Astrocyte of the spinal cord (primary cell): ENCODE measurements at regions not wholly inside any gene's neighbourhood (a gene's known extent, or its start where the extent isn't known, plus 50 kb on each side); places are given as distances from the start of the nearest gene placed in this dataset.

Experiments
- DNase-seq: peaks from one replicate; pipeline ENCODE4 v3.0.0; 2011; ENCODE audit warnings: low read depth, low spot score
- H3K4me3 ChIP-seq: 2 replicates; pipeline ENCODE4 v1.5.1; 2011; ENCODE audit warnings: low read depth, mild to moderate bottlenecking, low read length, moderate library complexity
- CTCF ChIP-seq: IDR thresholded peaks from 2 replicates; pipeline ENCODE4 v1.5.1; 2012; ENCODE audit warnings: low read depth, mild to moderate bottlenecking, low read length, inconsistent platforms
- in situ Hi-C: cut with HindIII; loops from 2 replicates; pipeline ENCODE4 v1.10.0; 2017; ENCODE audit warnings: low sequenced_read_pairs

- in situ Hi-C loops = no loop called here
- no peak for TF ChIP-seq CTCF
- DNase-seq = no peak
- H3K4me3 ChIP-seq = no peak overlapping the region
These were observed 339.9 kb upstream of the KIRREL3 start for GRCh38 chr11:127340438-127340837.

DNA sequence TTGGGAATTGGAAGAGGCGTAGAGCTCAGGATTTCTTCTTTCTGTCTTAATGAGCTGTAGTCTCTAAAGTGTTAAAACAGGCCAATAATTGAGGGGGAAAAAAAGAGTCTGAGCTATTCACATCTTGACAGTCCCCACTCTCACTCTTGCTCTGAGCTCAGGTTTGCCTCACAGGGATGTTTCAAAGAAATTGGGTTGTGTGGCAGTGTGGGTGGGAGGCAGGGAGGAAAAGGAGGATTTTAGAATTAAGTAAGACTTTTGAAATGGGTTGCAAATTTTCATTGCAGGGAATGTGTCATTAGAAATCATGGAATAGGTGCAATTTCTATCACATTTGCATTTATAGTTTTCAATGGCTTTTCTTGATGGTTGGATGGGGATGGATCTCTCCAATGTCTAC, 338.8 kb upstream of the KIRREL3 start:
- in situ Hi-C loops = no loop called here
- no peak for TF ChIP-seq CTCF
- DNase-seq = no peak
- no peak overlapping the region for H3K4me3 ChIP-seq

DNA sequence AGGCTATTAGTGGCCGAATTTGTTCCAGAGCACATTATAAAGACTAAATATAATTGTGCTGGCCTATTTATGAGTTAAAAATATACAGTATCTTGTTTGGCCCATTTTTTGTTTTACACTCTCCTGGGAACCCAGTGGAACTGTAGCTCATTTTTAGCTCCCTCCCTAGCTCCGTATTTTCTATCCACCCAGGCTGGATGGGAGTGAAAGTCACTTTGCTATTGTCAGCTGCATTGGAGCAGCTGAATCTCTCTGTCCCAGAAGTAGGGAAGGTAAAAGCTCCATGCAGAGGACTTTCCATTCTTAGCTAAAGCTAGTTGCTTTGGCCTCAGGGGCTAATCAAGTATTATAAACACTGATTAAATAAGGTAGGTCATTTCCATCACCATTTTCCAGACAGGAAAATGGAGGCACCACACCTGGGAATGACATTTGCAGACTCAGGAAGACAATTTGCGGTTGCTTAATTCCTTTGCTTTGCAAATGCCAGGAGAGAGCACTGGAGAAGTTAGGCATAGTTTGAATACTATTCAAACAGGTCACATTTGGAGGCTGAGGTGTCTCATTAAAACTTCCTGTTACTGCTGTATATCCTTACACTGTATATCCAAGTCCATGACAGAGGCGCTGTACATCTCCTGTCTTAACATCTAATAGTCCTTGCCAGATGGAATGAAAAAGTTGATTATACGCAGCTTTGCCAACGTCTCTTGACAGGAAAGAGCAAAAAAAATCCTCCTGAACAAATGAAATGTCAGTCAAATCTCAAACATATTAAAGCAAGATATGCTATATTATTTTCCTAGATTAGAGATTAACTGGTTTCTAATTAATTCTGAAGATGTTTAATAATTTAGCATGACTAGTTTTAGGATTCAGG, 338.1 kb upstream of the KIRREL3 start:
- in situ Hi-C loops = no loop called here
- DNase-seq = no peak
- H3K4me3 ChIP-seq = no peak overlapping the region
- TF ChIP-seq CTCF = no peak

DNA sequence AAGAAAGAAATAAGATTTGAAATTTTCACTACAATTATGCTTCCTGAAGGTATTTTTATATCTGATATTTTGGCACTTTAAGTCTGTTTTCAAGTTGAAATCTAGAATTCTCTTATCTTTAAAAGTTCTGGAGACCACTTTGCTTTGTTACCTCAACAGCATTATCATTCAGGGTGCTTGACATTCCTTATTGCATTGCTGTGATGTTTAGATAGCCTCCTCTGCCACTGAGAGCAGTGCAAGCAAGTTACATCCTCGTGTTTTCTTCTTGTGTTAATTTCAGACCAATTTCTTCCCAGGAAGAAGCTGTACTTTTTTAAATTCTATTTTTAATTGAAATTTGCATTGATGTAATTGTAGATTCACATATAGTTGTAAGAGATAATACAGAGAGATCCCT, 333.9 kb upstream of the KIRREL3 start:
- TF ChIP-seq CTCF = no peak
- no peak overlapping the region for H3K4me3 ChIP-seq
- in situ Hi-C loops = no loop called here
- no peak for DNase-seq

- in situ Hi-C loops = no loop called here
- no peak overlapping the region for H3K4me3 ChIP-seq
- DNase-seq = no peak
- TF ChIP-seq CTCF = no peak
These were observed 332.3 kb upstream of the KIRREL3 start for GRCh38 chr11:127332896-127333295.

DNA sequence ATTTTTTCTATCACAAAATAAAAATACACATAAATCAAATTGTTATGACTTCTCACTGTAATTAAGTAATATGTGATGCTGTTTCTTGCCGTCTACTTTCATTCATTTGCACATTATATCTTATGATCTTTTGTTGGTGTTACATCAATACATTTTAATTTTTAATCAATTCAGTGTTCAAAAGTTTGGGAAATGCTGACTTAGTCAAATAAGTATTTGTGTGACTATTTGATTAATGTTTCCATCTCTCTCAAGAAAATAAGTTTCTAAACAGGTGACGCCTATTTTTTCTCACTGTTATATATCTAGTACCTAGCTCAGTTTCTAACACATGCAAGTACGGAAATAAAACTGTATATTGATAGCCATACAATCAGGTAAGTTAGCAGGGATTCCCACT, 329.5 kb upstream of the KIRREL3 start:
- DNase-seq = no peak
- in situ Hi-C loops = no loop called here
- no peak for TF ChIP-seq CTCF
- H3K4me3 ChIP-seq = no peak overlapping the region
